ENCODE measurements at regions not wholly inside any gene's neighbourhood (a gene's known extent, or its start where the extent isn't known, plus 50 kb on each side); places are given as distances from the start of the nearest gene placed in this dataset.
"Not testable (repeated sequence)": the region's sequence is repeated elsewhere in the genome, so short reads cannot be mapped to it uniquely, and the experiment has no call there.

DNA sequence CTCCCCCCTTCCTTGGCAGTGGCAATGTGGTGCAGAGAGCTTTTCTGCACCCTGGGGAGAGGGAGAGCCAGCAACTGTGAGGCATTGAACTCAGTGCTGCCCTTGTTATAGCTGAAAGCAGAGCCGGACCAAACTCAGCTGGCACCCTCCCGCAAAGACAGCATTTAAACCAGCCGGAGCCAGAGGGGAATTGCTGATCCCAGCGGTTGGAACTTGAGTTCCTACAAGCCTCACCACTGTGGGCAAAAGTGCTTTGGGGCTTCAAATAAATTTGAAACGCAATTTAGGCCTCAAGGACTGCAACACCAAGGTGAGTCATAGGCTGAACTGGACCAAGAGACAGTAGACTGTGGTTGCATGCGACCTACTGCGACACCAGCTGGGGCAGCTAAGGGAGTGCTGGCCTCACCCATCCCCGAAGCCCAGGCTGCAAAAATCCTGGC is 207.6 kb upstream of the CDKN2B start:
- no peak for DNase-seq (ENCODE audit: low read depth in 3 of 3, low spot score in 2 of 3)

DNA sequence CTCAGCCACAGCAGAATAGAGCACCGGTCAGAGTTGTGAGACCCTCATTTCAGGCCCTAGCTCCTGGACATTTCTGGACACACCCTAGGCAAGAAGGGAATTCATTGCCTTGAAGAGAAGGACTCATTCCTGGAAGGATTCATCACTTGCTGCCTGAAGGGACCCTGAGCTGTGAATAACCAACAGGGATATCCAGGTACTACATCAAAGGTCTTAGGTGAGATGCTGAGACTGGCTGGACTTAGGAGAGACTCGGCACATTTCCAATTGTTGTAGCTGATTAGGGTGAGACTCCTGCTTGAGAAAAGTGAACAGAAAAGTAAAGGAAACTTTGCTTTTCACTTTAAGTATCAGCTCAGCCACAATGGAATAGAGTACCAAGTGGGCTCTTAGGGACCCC is 208.1 kb upstream of the CDKN2B start:
- no peak for DNase-seq (ENCODE audit: low read depth in 3 of 3, low spot score in 2 of 3)

DNA sequence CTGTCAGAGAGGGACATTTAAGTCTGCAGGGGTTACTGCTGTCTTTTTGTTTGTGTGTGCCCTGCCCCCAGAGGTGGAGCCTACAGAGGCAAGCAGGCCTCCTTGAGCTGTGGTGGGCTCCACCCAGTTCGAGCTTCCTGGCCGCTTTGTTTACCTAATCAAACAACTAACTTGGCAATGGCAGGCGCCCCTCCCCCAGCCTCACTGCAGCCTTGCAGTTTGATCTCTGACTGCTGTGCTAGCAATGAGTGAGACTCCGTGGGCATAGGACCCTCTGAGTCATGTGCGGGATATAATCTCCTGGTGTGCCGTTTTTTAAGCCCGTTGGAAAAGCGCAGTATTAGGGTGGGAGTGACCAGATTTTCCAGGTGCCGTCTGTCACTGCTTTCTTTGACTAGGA is 216.8 kb upstream of the CDKN2B start:
- not testable (repeated sequence) for DNase-seq (ENCODE audit: low read depth in 3 of 3, low spot score in 2 of 3)

DNA sequence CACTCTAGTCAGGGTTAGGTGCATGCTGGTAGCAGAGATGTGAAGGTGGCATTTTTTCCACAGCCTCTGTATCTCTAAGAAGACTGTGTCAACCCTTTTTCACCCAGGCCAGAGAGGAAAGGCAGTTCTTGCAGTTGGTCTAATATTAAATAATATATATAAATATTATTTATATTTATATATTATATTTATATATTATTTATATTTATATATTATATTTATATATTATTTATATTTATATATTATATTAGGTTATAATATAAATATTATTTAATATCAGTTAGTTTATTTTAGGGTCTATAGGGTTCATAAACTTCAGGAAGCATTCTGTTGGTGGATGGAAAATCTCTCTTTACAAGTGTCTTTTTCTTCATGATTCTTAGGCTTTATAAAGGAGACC is 218.6 kb upstream of the DMRTA1 start:
- DNase-seq (ENCODE audit: low read depth in 3 of 3, low spot score in 2 of 3) = no peak

DNA sequence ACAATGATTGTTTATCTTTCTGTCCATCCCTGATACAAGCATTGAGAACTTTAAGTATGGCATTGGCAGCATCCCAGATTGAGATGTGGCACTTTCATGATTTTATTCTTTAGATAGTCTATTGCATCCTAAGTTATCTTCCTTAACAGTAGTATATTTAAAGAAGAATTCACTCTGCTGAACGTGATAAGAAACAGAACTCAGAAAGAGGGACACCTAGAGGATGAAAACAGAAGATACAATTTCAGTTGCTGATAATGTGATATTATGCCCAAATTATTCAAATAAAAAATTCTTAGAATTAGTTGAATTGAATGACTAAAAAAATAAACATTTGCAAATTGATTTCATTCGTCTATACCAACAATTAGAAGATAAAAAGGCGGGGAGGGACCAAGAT is 218.1 kb upstream of the DMRTA1 start:
- no peak for DNase-seq (ENCODE audit: low read depth in 3 of 3, low spot score in 2 of 3)

DNA sequence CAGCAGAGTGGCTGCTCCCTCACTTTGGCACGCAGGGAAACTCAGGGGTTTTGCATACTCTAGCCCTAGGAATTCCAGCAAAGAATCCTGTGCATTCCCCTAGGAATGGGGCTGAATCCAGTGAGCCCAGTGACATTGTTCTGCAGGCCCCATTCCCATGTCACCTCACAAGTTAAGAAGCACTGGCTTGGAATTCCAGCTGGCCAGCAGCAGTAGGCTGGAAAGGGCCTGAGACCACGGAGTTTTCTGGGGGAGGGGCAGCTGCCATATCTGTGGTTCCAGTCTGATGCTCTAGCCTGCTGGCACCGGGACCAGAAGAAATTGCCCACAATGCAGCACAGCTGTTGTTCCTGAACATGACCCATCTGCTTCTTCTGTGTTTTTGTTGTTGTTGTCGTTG is 217.6 kb upstream of the DMRTA1 start:
- no peak for DNase-seq (ENCODE audit: low read depth in 3 of 3, low spot score in 2 of 3)

DNA sequence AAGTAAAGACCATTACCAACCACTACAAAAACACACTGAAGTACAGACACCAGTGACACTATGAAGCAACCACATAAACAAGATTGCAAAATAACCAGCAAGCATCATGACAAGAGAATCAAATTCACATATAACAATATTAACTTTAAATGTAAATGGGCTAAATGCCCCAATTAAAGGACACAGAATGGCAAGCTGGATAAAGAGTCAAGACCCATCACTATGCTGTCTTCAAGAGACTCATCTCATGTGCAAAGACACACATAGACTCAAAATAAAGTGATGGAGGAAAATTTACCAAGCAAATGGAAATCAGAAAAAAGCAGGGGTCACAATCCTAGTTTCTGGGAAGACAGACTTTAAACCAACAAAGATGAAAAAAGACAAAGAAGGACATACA is 215.3 kb upstream of the DMRTA1 start:
- DNase-seq (ENCODE audit: low read depth in 3 of 3, low spot score in 2 of 3) = not testable (repeated sequence)

DNA sequence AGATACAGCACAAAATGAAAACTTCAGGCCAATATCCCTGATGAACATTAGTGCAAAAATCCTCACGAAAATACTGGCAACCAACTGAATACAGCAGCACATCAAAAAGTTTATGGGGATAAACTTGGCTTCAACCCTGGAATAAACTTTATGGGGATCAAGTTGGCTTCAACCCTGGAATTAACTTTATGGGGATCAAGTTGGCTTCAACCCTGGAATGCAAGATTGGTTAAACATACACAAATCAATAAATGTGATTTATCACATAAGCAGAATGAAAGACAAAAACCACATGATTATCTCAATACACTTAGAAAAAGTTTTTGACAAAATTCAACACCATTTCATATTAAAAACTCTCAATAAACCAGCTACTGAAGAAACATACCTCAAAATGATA is 213.7 kb upstream of the DMRTA1 start:
- DNase-seq (ENCODE audit: low read depth in 3 of 3, low spot score in 2 of 3) = no peak

DNA sequence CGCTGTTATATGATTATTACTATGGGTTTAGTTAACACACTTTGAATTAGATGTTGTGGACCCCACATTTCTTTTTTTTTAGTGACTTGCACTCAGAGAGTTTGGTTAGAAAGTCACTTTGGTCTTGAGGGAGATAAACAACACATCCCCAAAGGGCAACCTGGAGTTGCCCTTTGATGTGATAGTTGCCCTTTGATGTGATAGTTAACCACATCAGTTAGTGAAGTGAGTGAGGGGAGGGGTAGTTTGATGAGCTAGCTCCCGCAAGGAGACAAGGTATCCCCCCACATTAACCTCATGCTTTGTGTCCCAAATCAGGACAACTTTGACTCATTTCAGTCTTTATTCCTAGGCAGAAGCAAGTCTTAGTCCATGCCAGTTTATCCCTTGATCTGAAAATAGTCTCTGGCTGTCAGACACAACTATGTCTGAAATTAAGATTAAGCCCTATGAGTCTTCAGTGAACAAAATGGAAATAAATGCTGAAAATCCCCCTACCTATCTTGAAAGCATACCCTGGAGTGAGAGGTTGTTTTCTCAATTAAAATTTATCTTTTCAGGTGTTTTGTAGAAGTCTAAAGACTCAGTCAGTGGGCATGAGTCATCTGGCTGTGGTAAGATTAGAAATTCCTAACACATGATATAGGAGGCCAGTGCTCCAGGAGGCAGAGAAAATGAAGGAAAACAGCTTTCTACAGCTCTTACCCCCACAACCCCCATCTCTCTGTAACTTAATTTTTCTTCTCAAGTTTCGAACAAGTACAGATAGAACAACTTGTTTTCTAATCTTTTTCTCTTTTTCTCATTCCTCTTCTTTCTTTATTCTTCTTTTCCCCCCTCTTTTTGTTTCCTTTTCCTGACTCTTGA is 208.9 kb upstream of the DMRTA1 start:
- DNase-seq (ENCODE audit: low read depth in 3 of 3, low spot score in 2 of 3) = no peak

DNA sequence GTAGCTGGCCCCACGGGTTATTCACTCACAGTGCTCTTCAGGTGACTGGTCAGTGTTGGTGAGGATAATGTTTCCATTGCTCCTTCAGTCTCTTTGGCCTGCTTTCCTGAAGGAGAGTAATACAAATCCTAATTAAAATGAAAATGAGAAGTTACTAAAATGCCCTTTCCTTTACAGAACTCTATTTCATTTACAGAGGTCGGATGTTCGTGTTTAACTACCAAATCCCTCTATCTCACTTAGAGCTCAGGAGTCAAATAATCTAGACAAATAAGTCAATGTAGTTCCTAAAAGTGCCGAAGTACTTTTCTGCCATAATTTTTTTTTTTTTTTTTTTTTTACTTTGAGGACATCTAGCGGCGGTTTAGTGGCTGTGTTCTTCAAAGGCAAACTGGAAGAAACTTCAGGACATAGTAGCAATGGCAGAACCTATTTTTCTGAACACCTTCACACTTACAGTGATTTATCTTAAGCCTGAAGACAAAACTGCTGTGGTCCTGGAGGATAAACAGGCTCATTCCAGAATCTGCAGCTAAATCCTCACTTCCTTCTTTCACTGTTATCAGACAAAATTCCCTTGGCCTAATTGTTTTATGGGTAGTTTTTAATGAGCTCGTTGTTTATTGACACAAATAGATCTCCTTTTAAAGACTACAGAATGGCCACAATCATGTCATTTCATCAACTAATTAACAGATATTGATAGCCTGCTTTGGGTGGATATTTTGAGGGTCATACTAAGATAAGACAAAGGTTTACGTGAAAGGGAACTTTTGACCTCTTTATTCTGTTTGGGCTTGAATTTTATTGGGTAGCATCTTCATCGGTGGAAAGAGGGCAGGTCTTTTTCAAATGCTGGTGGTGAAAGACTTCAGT is 207.6 kb upstream of the DMRTA1 start:
- no peak for DNase-seq (ENCODE audit: low read depth in 3 of 3, low spot score in 2 of 3)

DNA sequence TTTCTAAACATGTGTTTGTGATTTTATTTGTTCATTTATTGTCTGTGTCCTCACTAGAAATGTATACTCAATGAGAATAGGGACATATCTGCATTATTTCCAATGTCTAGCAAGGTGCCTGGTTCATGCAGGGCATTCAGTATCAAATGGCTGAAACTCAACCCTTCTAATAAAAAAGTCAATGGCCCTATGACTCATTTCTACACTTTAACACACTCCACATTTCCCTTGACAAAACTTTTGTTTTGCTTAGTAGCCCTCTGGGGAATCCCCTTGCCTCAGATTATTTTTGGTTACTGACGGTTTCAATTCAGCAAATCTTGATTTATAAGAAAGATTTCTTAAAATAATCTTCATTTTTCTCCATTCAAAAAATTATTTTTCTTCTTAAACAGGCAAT is 206.0 kb upstream of the DMRTA1 start:
- no peak for DNase-seq (ENCODE audit: low read depth in 3 of 3, low spot score in 2 of 3)

DNA sequence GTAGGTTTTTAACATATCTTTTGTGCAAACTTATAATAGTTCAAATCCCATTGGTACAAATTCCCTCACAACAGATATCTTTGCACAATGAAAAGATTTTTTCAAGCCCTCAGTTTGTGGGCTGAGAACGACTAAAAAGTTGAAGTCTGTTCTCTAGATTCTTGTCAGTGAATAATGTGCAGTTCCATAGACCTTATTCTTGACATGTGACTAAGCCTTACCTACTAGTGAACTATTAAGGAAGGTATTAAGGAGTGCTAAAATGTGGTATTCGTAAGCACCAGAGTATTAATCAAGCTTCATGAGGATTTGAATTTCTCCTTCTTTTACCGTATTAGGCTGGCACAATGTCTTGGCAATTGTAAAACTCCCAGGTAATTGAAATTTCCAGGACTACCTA is 205.6 kb upstream of the DMRTA1 start:
- no peak for DNase-seq (ENCODE audit: low read depth in 3 of 3, low spot score in 2 of 3)

DNA sequence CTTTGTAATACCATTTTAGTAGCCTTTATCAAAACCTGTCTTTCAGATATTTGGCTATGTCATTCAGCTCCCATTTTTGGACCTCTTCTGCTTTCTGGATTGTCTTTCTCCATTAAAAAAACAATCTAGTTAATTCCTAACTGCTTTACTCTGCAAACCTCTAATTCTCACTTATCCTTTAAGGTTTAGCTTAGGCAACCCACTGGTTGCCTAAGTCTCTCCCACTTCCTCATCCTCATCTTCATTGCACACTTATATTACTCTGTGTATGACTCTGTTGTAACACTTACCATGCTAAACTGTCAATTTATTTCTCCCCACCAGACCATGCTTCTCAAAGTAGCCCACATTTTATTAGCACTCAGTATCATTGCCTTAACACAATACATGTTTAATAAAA is 205.0 kb upstream of the DMRTA1 start:
- DNase-seq (ENCODE audit: low read depth in 3 of 3, low spot score in 2 of 3) = no peak

DNA sequence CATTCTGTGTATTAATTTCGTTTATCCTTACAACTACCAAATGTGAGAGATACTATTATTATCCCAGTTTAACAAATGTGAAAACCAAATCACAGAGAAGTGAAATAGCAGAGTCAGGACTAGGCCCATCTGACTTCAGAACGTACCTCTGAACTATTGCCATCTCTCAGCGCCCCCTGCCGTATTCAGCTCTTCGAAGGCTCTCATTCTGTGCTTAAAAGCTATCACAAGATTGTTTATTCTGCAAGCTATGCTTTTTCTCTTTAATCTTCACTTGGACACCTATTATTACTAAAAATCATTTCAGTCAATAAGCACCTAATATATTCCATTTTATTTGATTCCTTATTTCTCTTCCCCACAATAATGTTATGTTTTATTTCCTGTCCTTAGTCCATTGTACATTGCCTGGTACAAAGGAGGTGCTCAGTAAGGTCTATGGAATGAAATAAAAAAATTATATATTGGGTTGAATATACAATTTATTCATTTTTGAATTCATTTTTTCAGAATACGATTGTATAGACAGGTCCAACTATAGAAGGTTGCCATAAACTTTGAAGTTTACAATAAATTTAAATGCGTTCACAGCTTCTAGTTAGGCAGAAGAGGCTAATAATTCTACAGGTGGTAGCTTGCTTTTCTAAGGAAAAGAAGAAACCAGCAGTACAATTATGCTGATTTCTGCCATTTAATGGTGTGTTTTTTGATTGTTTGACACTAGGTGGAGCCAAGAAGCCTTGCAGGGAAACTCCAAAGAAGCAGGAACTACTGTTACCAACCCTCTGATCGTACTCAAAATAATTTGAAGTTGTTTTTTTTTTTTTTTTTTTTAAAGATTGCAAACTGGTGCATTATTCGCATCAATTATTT is 202.2 kb upstream of the DMRTA1 start:
- DNase-seq (ENCODE audit: low read depth in 3 of 3, low spot score in 2 of 3) = no peak

DNA sequence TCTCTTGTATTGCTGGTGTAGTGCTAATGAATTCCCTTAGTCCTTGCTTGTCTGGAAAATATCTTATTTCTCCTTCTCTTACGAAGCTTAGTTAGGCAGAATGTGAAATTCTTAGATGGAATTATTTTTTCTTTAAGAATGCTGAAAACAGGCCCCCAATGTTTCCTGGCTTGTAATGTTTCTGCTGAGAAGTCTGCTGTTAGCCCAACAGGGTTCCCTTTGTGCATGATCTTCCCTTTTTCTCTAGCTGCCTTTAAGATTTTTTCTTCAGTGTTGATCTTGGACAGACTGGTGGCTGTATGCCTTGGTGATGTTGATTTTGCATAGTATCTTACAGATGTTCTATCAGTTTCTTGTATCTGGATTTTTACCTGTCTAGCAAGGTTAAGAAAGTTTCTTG is 191.3 kb upstream of the DMRTA1 start:
- no peak for DNase-seq (ENCODE audit: low read depth in 3 of 3, low spot score in 2 of 3)

DNA sequence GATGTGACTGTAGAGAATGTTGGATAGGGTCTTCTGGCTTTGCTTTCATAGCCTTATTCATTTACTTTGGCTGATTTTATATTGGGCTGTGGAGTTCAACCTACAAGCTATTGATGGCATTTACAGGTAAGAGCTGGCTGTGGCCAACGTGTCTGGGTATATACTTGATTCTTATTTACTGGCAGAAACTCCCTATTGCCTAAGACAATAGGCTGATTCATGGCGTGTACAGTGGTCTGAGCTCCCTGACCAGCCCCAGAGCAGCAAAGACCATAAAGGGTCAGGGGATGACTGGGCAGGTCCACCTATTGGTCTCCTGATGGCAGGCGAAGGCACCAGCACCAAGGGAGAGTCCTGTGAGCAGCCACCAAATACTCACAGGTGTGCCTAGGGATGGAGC is 190.2 kb upstream of the DMRTA1 start:
- DNase-seq (ENCODE audit: low read depth in 3 of 3, low spot score in 2 of 3) = no peak

DNA sequence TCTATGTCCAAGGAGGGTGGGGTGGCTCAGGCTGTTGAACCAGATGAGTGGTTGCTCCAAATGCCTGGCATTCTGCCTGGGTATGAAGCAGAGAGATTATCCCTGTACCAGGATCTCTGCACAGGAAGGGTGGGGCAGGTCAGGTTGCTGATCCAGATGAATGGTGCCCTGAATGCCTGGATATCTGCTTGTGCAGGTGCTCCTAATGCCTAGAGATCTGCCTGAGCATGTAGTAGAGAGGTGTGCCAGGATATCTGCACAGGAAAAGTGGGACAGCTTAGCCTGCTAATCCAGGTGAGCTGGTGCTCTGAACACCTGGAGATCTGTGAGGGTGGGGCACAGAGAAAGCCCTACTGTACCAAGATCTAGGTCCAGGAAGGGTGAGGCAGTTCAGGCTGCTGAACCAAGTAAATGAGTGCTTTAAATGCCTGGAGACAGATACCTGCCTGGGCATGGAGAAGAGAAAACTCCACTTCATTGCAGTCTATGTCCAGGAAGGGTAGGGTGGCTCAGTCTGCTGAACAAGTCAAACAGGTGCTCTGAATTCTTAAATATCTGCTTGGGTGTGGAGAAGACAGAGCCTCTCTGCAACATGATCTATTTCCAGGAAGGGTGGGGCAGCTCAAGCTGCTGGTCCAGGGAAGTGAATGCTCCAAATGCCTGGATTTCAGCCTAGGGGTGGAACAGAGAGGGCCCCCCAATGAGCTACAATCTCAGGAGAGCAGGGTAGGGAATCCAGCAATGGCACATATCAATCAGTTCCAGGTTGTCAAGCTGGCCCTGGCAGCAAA is 189.4 kb upstream of the DMRTA1 start:
- no peak for DNase-seq (ENCODE audit: low read depth in 3 of 3, low spot score in 2 of 3)

DNA sequence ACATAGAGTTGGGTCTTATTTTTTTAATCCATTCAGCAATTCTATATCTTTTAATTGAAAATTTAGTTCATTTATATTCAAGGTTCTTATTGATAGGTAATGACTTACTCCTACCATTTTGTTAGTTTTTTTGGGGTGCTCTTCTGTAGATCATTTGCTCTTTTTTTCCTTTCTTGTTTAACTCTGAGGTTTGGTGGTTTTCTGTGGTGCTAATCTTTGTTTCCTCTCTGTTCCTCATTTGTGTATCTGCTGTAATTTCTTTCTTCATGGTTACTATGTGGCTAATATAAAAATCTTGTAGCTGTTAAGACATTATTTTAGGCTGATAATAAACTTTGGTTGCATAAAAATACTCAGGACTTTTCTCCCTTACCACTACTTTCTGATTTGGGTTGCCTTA is 181.6 kb upstream of the DMRTA1 start:
- no peak for DNase-seq (ENCODE audit: low read depth in 3 of 3, low spot score in 2 of 3)

DNA sequence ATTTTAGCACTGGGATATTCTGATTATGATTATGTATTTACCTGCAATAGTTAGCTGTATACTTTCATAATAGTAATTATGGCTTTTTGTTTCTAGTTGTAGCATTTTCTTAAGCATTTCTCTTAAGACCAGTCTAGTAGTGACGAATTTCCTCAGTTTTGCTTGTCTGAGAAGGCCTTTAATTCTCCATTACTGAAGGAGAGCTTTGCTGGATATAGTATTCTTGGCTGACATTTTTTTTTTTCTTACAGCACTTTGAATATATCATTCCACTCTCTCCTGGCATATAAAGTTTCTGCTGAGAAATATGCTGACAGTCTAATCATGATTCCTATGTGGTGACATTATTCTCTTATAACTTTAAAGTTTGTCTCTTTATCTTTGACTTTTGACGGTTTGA is 181.1 kb upstream of the DMRTA1 start:
- DNase-seq (ENCODE audit: low read depth in 3 of 3, low spot score in 2 of 3) = no peak

DNA sequence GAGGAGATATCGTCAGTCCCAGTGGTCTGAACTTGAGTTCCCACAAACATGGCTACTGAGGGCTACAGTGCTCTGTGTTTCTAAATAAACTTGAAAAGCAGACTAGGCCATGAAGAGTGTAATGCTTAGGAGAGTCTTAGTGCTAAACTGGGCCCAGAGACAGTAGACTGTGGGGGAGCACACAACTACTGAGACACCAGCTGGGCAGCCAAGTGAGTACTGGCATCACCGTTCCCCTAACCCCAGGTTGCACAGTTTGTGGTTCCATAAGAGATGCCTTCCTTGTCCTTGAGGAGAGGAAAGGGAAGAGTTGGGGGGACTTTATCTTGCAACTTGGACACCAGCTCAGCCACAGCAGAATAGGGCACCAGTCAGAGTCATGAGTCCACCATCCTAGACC is 172.1 kb upstream of the DMRTA1 start:
- DNase-seq (ENCODE audit: low read depth in 3 of 3, low spot score in 2 of 3) = no peak
